ENCODE measurements at regions not wholly inside any gene's neighbourhood (a gene's known extent, or its start where the extent isn't known, plus 50 kb on each side); places are given as distances from the start of the nearest gene placed in this dataset.

GRCh38 chr13:75947448-75947847, 311.3 kb downstream of the LMO7 start:
- Histone ChIP-seq H3K36me3 (ENCODE audit: control insufficient read depth in 2 of 2, extremely low read depth in 1 of 2, insufficient read depth in 2 of 2, low read length in 2 of 2) (no peaks in the 10 kb centered on the region), H3K4me2 (ENCODE audit: insufficient read depth, low read length) (no peak overlapping the region), H2AFZ (ENCODE audit: low read depth, low read length) (no peak overlapping the region), H3K4me3 (replicated peaks in 1 of 3; ENCODE audit: insufficient read depth in 1 of 3, low read depth in 1 of 3, low read length in 3 of 3) (no peak overlapping the region), H3K9me3 (replicated peaks; ENCODE audit: control insufficient read depth, insufficient read depth, low read length) (no peaks in the 10 kb centered on the region), H3K4me1 (ENCODE audit: control insufficient read depth, extremely low read depth, insufficient read depth, low read length) (no peaks in the 10 kb centered on the region), H3K27ac (ENCODE audit: insufficient read depth, low read depth, low read length) (no peak overlapping the region), H3K9me1 (replicated peaks; ENCODE audit: control insufficient read depth, extremely low read depth, insufficient read depth, low read length) (no peaks in the 10 kb centered on the region), H3K9ac (replicated peaks; ENCODE audit: extremely low read depth, insufficient read depth, low read length) (no peak overlapping the region), H3K27me3 (ENCODE audit: control insufficient read depth in 2 of 2, insufficient read depth in 2 of 2, low read length in 2 of 2) (peaks cover 0 to 2% of the 10 kb centered on the region in 2 experiments), H4K20me1 (replicated peaks; ENCODE audit: control insufficient read depth, extremely low read depth, insufficient read depth, low read length) (no peaks in the 10 kb centered on the region), H3K79me2 (ENCODE audit: control insufficient read depth, insufficient read depth, low read length) (no peaks in the 10 kb centered on the region)
- ChIA-PET CTCF (no interaction called here), POLR2A (no interaction called here)
- intact Hi-C loops (cut with micrococcal nuclease): no loop called here
- DNase-seq (ENCODE audit: low read depth, low spot score) (no peak), FAIRE-seq (no peak)
- TF ChIP-seq EZH2 (IDR thresholded peaks at IDR 0.05; ENCODE audit: borderline replicate concordance, low read depth, low read length, severe bottlenecking) (no peak), MAX (IDR thresholded peaks at IDR 0.05; ENCODE audit: insufficient read depth, insufficient read length) (no peak), POLR2AphosphoS5 (IDR thresholded peaks at IDR 0.05; ENCODE audit: insufficient read depth, low read depth, low read length) (no peak), CTCF (IDR thresholded peaks at IDR 0.05; ENCODE audit: extremely low read depth in 1 of 2, insufficient read depth in 1 of 2, low read depth in 1 of 2, low read length in 2 of 2) (no peak), GATA2 (IDR thresholded peaks at IDR 0.05; ENCODE audit: insufficient read depth, insufficient read length, low read depth, low read length) (no peak), JUN (IDR thresholded peaks at IDR 0.05; ENCODE audit: borderline replicate concordance, insufficient read depth, insufficient read length, low read depth) (no peak), MYC (IDR thresholded peaks at IDR 0.05; ENCODE audit: low read depth, low read length) (no peak), FOS (IDR thresholded peaks at IDR 0.05; ENCODE audit: borderline replicate concordance, insufficient read depth, low read length) (no peak), POLR2A (IDR thresholded peaks at IDR 0.05; ENCODE audit: low read depth, low read length) (no peak)
- no TSS peak for BruUV-seq (replicated peaks)
- dilution Hi-C loops (cut with MboI; ENCODE audit: extremely low pct_ligation_motif_present, low sequenced_read_pairs): no loop called here

Data from endothelial cell of umbilical vein (primary cell).